Liver (tissue), 8 donors: ENCODE measurements at regions not wholly inside any gene's neighbourhood (a gene's known extent, or its start where the extent isn't known, plus 50 kb on each side); places are given as distances from the start of the nearest gene placed in this dataset.

Experiments used
- DNase-seq: peaks from one replicate; pipeline ENCODE4 v3.0.0-alpha.2; 2017; ENCODE audit warnings: low spot score
- H3K27ac ChIP-seq, 2 donors: one replicate each; pipeline ENCODE4 v1.7.0; 2013; ENCODE audit warnings: inconsistent platforms in 2 of 2, low read length in 2 of 2, control low read depth in 1 of 2, low read depth in 1 of 2, mild to moderate bottlenecking in 1 of 2
- H3K27me3 ChIP-seq, 4 donors: one replicate each; pipeline versions ENCODE4 v1.6.1 to v1.7.0; 2013; ENCODE audit warnings: low read length in 3 of 4, inconsistent platforms in 1 of 4, mild to moderate bottlenecking in 1 of 4, moderate library complexity in 1 of 4; ENCODE audit not compliant: control insufficient read depth in 4 of 4, insufficient read depth in 4 of 4
- H3K36me3 ChIP-seq, 4 donors: one replicate each; pipeline versions ENCODE4 v1.6.1 to v1.7.0; 2013; ENCODE audit warnings: low read length in 3 of 4, mild to moderate bottlenecking in 3 of 4, low read depth in 1 of 4, moderate library complexity in 1 of 4; ENCODE audit not compliant: control insufficient read depth in 4 of 4, insufficient read depth in 3 of 4
- H3K4me1 ChIP-seq, 4 donors: one replicate each; pipeline versions ENCODE4 v1.6.1 to v1.7.0; 2013; ENCODE audit warnings: low read length in 3 of 4, mild to moderate bottlenecking in 3 of 4, moderate library complexity in 1 of 4; ENCODE audit not compliant: control insufficient read depth in 4 of 4, insufficient read depth in 4 of 4
- H3K4me3 ChIP-seq, 3 donors: one replicate each; pipeline versions ENCODE4 v1.6.1 to v1.7.0; 2013; ENCODE audit warnings: low read length in 3 of 3, control low read depth in 1 of 3, low read depth in 1 of 3, mild to moderate bottlenecking in 1 of 3
- H3K9ac ChIP-seq, 2 donors: one replicate each; pipeline ENCODE4 v1.7.0; 2013; ENCODE audit warnings: low read length in 2 of 2, mild to moderate bottlenecking in 2 of 2, moderate library complexity in 2 of 2, control low read depth in 1 of 2, low read depth in 1 of 2
- H3K9me3 ChIP-seq, 4 donors: one replicate each; pipeline versions ENCODE4 v1.6.1 to v1.7.0; 2013; ENCODE audit warnings: low read length in 3 of 4; ENCODE audit not compliant: control insufficient read depth in 4 of 4
- CTCF ChIP-seq: fragments of 150-350 bp; IDR thresholded peaks from 2 replicates; pipeline ENCODE4 v1.5.1; 2017; ENCODE audit warnings: improper control_type of control experiment, low read depth, low read length; ENCODE audit not compliant: missing input control
- EGR1 ChIP-seq, 2 donors: IDR thresholded peaks; 2 replicates each; pipeline ENCODE4 v1.6.1; 2016 to 2018; ENCODE audit warnings: antibody characterized with exemption in 2 of 2, low read depth in 2 of 2
- FOXA1 ChIP-seq: IDR thresholded peaks from 2 replicates; pipeline ENCODE4 v1.6.1; 2016; ENCODE audit warnings: antibody characterized with exemption
- FOXA2 ChIP-seq: IDR thresholded peaks from 2 replicates; pipeline ENCODE4 v1.6.1; 2016; ENCODE audit warnings: antibody characterized with exemption
- GABPA ChIP-seq, 2 donors: IDR thresholded peaks in 1 of 2; conservative IDR thresholded peaks in 1 of 2; 2 replicates each; pipeline ENCODE4 v1.6.1; 2016; ENCODE audit warnings: antibody characterized with exemption in 2 of 2, mild to moderate bottlenecking in 1 of 2, moderate library complexity in 1 of 2
- HNF4A ChIP-seq, 2 donors: conservative IDR thresholded peaks; 2 replicates each; pipeline ENCODE4 v1.6.1; 2016; ENCODE audit warnings: antibody characterized with exemption in 2 of 2, mild to moderate bottlenecking in 2 of 2
- HNF4G ChIP-seq: IDR thresholded peaks from 2 replicates; pipeline ENCODE4 v1.6.1; 2016; ENCODE audit warnings: antibody characterized with exemption
- JUND ChIP-seq, 2 donors: IDR thresholded peaks; 2 replicates each; pipeline ENCODE4 v1.6.1; 2016; ENCODE audit warnings: antibody characterized with exemption in 2 of 2
- NR2F2 ChIP-seq: IDR thresholded peaks from 2 replicates; pipeline ENCODE4 v1.6.1; 2016; ENCODE audit warnings: antibody characterized with exemption
- RAD21 ChIP-seq, 2 donors: IDR thresholded peaks; 2 replicates each; pipeline ENCODE4 v1.6.1; 2016; ENCODE audit warnings: antibody characterized with exemption in 2 of 2, mild to moderate bottlenecking in 2 of 2
- REST ChIP-seq: IDR thresholded peaks from 2 replicates; pipeline ENCODE4 v1.6.1; 2016; ENCODE audit warnings: antibody characterized with exemption, mild to moderate bottlenecking
- RXRA ChIP-seq, 2 donors: IDR thresholded peaks; 2 replicates each; pipeline ENCODE4 v1.6.1; 2017 to 2018; ENCODE audit warnings: antibody characterized with exemption in 2 of 2, mild to moderate bottlenecking in 1 of 2
- SP1 ChIP-seq: IDR thresholded peaks from 2 replicates; pipeline ENCODE4 v1.6.1; 2018; ENCODE audit warnings: antibody characterized with exemption, mild to moderate bottlenecking
- TAF1 ChIP-seq: conservative IDR thresholded peaks from 2 replicates; pipeline ENCODE4 v1.6.1; 2016; ENCODE audit warnings: antibody characterized with exemption, mild to moderate bottlenecking
- YY1 ChIP-seq: IDR thresholded peaks from 2 replicates; pipeline ENCODE4 v1.6.1; 2016; ENCODE audit warnings: antibody characterized with exemption, mild to moderate bottlenecking
- ZBTB33 ChIP-seq: IDR thresholded peaks from 2 replicates; pipeline ENCODE4 v1.6.1; 2016; ENCODE audit warnings: antibody characterized with exemption
- WGBS: extraction: QIAGEN DNeasy Blood & Tissue Kit; methylation state at CpG from one replicate; pipeline ENCODE4 v1.1.7; 2013; 5-methylcytosine and 5-hydroxymethylcytosine counted together
- TF ChIP-seq, protein P1 (sequence below): IDR thresholded peaks from 2 replicates; pipeline ENCODE4 v1.6.1; 2016; ENCODE audit warnings: antibody characterized with exemption
- TF ChIP-seq, protein P2 (sequence below): IDR thresholded peaks from 2 replicates; pipeline ENCODE4 v1.6.1; 2016; ENCODE audit warnings: antibody characterized with exemption
- donor health status: healthy.
- donor health status: healthy.
- donor health status: healthy.
- donor health status: healthy.
- donor health status: healthy.

DNA sequence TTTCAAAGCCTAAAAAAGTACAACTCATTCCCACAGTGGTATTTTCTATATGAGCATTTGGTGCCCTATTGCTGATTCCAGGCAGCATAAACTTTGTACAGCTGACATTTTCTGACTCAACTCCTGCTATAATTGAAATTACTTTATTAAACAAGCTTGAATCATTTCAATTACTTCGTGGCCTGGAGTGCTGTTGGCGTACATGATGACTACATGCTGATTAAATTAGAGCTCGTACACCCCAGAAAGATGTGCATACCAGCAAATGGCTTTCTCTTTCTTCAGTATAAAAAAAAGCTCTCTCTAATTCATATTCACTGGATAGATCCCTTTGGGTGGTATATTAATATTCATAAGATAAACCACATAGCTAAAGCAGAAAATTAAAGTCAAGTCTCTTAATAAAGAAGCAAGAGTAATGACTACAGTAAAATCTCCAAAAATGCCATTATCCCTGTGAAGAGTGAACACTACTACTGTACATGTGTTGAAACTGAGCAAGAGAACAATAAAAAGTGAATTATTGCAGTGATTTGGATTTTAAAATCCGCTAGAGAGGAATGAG, 245.0 kb upstream of the IGFBP7 start (continued):
- TF ChIP-seq, protein P1, sequence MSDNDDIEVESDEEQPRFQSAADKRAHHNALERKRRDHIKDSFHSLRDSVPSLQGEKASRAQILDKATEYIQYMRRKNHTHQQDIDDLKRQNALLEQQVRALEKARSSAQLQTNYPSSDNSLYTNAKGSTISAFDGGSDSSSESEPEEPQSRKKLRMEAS = no peak
- TF ChIP-seq EGR1 (IDR thresholded peaks at IDR 0.05; ENCODE audit: low read depth in 2 of 2) (no peak), RXRA (IDR thresholded peaks at IDR 0.05) (no peak), HNF4A (conservative IDR thresholded peaks at IDR 0.05) (no peak), GABPA (IDR thresholded peaks at IDR 0.05 in 1 of 2, conservative IDR thresholded peaks at IDR 0.05 in 1 of 2) (no peak), HNF4G (no peak)

- H3K9me3 ChIP-seq = no peaks in the 10 kb centered on the region
- H3K4me1 ChIP-seq = no peaks in the 10 kb centered on the region
- TF ChIP-seq YY1 (no peak), HNF4A (conservative IDR thresholded peaks at IDR 0.05) (no peak), RAD21 (IDR thresholded peaks at IDR 0.05) (no peak)
- TF ChIP-seq, protein P1 = no peak
- 71% methylated on average over 1 of the region's 1 CpG for WGBS
- H3K27ac ChIP-seq = no peak overlapping the region
- H3K4me3 ChIP-seq = no peak overlapping the region
- H3K9ac ChIP-seq = no peak overlapping the region
- no peak for DNase-seq
- H3K36me3 ChIP-seq = no peaks in the 10 kb centered on the region
- no peaks in the 10 kb centered on the region for H3K27me3 ChIP-seq
Observed at GRCh38 chr4:57351731-57352130, 241.5 kb upstream of the IGFBP7 start.

DNA sequence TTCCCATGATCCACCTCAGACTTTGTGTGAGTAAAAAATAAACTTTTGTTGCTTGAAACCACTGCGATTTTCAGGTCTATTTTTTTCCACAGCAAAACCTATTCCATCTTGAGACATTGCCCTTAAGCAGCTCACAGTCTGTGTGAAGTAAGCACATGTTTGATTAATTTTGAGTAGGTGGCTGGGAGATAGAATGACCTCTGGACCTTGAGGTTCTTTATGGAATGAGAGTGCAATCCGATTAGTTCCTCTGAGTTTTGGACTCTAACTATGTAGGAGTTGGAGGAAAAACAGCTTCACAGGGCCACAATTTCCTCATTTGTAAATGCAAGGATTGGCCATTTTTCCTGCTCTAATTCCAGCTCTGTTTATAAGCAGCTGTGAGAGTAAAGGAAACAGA, 234.1 kb upstream of the IGFBP7 start:
- no peak for TF ChIP-seq REST
- no peak for TF ChIP-seq NR2F2
- no peak for TF ChIP-seq JUND (IDR thresholded peaks at IDR 0.05)
- no peak for TF ChIP-seq TAF1
- TF ChIP-seq, protein P2, sequence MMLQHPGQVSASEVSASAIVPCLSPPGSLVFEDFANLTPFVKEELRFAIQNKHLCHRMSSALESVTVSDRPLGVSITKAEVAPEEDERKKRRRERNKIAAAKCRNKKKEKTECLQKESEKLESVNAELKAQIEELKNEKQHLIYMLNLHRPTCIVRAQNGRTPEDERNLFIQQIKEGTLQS = no peak
- TF ChIP-seq GABPA (IDR thresholded peaks at IDR 0.05 in 1 of 2, conservative IDR thresholded peaks at IDR 0.05 in 1 of 2) = no peak
- TF ChIP-seq FOXA1 = no peak
- no peak for TF ChIP-seq SP1
- no peak for TF ChIP-seq RXRA (IDR thresholded peaks at IDR 0.05)
- no peak for TF ChIP-seq FOXA2
- no peak for TF ChIP-seq HNF4G
- TF ChIP-seq ZBTB33 = no peak
- TF ChIP-seq, protein P1 = no peak
- TF ChIP-seq HNF4A (conservative IDR thresholded peaks at IDR 0.05) = no peak
- TF ChIP-seq CTCF = no peak
- no peak for TF ChIP-seq YY1
- Histone ChIP-seq H3K27ac (no peak overlapping the region), H3K9me3 (no peaks in the 10 kb centered on the region), H3K27me3 (no peaks in the 10 kb centered on the region), H3K4me3 (no peak overlapping the region), H3K36me3 (no peaks in the 10 kb centered on the region), H3K4me1 (no peaks in the 10 kb centered on the region), H3K9ac (no peak overlapping the region)
- WGBS = 60% methylated on average over 2 of the region's 2 CpGs
- DNase-seq = no peak
